ENCODE measurements at regions not wholly inside any gene's neighbourhood (a gene's known extent, or its start where the extent isn't known, plus 50 kb on each side); places are given as distances from the start of the nearest gene placed in this dataset.

DNA sequence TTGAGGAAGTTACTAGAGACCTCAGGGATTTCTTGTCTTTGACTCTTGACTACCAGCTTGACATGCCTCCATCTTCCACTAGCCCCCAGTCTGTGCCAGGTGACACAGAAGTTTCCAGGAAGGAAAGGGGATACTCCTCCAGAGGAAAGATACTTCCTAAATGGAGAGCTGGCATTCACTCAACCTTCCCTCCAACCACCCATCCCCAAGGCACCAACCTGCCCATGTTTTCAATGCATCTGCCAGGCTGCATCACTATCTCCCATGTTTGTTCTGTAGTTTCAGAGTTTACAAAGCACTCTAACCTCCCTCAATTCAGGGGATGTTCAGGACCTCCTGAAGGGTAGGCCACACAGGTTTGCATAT is 198.4 kb upstream of the LPP start:
- DNase-seq = no peak

DNA sequence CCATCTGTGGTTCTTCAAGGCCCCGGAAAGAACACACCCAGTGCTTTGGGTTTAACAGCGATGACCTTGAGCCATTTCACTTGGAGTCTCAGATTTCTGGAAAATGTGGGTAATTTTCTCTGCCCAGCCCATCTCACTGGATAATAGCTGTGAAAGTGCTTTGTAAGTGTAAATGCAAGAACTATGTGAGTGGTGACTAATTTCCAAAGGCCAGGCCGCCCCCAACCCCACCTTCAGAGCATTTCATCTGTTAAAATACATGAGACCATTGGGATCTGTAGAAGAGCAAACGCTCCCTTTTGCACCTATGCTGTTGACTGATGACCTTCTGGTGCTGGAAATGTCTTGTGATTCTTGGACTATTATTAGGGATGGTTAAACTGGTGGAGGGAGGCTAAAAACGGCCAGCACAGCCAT is 196.8 kb upstream of the LPP start:
- DNase-seq = no peak

DNA sequence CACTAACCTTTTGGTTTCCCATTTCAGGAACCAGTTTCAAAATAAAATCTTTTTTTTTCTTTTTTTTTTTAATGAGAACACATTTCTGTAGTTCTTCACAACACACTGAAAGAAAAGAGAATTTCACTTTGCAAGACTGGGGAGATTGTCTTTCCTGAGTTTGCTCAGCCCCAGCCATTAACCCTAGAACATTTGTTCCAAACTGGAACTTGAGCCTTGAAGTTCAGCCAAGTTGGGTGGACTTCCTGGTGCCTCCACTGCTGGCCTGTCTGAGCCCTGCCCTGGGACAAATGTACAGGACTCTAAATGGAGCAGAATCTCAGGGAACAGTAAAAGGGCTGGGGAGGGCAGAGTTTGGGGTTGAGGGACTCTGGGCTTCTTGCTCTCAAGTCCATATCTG is 196.4 kb upstream of the LPP start:
- DNase-seq = no peak

DNA sequence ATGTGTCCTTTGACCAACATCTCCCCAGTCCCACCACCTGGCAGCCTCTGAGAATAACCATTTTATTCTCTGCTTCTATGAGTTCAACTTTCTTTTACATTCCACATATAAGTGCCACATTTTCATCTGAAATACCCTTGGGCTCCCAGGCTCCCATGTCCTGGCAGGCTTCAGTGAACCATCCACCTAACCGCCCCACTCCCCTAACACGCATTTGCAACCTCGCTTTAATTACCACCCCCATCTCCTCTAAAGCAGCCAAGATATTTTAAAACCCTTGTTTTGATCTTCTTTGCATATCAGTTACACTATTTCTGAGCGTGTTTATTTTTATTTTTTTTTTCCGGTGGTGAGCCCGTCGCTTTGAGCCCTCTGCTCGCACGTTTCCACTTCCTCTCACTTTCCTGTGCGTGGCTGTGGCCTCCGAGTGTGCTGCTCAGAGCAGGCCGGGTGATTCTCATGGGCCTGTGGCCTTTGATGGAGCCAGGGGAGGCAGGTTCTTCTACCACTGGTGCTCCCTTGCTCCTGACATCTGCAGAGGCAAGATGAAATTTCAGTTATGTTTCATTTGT is 195.4 kb upstream of the LPP start:
- no peak for DNase-seq

DNA sequence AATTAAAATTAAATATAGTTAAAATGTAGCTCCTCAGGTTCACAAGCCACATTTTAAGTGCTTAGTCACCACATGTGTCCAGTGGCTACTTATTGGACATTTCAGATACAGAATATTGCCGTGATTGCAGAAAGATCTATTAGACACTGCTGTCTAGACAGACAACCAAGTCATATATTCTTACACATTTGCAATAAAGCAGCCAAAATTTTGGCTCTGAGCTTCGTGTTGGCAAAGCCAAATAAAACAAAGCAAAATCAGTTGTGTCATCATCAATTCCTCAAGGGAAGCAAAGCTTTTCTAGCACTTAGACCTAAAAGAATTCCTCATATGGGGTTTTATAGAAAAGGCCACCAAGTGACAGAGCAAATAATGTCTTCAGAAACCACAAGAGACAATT is 193.1 kb upstream of the LPP start:
- no peak for DNase-seq

DNA sequence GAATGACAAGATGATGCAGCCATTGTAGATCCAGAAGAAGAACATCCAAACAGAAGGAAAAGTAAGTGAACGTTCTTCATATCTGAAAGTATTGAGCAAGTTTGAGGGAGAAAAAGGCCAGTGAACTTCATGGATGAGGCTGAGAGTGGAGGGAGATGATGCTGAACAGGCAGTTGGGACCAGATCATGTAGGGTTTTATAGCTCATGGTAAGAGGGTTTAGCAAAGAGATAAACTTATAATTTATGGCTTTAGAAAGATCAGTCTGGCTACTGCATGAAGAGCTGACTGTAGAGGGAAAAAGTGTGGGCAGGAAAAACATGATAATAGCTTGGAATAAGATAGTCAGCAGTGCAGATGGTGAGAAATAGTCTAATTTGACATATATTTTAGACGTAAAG is 192.6 kb upstream of the LPP start:
- DNase-seq = no peak

DNA sequence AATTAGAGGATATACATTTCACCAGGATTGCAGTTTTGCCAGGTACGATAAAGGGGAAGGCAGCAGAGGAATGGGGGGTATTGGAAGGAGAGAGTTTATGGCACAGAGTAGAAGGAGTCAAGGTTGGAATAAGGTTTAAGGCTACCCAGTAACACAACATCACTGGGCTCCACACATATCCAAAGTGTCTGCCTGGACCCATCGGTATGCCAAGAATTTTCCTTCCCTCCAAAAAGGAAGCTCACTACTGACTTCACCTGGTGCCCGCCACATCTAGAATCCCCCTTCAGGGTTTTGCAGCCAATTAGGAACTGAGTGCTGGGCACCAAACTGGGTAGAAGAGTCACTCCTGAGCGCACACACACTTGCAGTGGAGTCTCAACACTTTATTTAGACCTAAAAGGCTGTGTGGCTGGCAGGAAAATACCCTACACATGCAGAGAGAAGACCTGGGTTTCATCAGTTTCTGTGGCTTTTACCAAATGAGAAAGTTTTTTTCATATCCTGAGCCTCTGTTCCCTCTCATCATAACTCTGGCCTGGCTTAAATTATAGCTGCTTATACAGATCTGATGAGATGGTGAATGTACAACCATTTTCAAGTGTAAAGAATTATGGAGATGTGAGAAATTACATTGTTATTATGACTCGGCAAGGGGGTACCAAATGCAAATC is 190.8 kb upstream of the LPP start:
- DNase-seq = no peak

DNA sequence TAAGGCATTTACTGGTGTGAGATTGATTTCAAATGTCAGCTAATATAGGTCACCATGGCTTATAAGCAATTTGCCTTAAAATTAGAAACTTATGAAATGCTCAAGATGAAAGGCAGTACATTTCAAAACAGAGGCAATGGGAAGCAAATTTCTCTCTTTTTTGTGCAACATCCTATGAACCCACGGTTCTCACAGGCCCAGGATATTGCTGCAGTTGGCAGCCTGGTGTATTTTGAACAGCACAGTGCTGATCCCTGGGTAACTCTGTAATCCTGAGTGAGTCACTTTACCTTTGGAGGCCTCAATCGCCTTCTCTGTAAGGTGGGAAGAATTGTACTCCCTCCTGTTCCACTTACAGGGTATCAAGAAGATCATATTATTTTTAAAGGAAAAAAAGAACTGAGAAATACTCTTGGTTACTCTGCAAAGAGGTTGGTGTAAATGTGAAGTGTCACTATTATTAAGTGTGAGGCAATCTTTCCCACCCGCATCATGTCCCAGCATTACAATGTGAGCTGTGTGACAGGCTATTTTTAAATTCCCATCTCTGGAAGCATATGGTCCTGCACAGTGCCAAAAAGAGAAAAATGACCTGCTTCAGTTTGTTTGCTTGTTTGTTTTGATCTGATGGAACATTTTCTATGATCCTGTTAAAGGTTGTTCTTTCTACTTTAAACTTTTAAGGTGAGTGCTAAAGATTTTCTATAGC is 190.1 kb upstream of the LPP start:
- DNase-seq = no peak

DNA sequence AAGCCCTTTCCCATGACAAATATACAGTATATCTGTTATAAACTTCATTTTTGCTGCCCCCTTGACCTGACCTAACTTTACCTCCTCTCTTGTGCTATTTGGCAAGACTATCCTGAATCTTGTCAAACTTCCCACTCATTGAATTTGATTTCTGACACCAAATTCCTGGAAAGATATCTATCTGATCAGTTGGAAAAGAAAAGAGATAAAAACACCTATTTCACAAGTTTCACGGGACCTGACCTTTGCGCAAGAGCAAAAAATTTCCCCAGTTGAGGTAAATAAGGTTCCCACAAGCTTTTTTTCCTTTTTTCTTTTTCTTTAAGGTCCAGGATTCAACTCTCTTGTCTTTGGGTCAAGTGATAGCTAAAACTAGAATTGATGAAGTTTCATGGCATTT is 189.2 kb upstream of the LPP start:
- DNase-seq = no peak

DNA sequence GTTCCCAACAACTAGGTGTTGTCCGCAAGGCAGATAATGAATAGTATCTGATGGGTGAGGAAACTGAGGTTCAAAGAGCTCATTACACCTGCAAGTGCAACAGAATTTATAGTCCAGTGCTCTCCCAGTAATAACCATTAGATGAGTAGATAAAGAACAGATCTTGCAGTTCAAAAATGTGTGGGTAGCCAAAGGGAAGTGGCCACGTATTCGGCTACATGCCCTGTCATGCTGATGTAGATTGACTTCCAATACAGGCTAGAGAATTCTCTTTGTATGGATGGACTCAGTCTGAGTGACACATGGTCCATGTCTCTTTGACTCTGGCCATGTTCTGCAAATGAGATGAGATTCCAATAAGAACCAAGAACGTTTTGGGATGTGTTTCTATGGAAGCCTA is 187.9 kb upstream of the LPP start:
- no peak for DNase-seq

DNA sequence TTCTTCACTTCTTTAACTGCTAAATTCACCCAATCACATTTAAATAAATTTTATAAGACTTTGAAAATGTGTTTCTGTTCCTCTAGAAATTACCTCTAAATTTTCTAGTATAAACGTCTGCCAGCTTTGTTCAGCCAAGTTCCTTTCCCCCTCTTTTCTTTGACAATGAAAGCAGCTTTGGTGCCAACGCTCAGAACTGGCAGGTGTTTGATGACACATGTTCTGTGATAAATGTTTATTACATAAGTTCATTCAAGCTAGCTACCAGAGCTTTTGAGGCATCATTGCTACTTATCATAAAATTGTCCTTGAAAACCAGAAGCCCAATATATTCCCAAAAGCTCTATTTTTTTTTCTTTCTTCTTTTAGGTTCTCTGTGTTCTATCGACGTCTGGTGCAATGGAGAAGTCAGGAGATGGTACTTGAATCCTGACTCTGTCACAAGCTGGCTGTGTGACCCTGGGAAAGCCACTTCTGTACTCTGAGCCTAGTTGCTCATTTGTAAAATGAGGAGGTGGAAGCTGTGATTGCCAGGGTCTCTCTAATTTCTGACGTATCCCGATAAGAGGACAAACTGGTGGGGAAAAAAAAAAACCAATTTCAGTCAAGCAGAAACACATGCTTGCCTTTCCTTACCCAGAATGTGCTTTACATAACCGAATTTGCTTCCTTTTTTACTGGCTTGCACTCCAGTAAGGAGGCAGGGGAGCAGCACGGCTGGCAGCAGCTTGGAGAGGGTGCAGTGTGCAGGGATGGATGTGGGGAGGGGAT is 187.1 kb upstream of the LPP start:
- no peak for DNase-seq

DNA sequence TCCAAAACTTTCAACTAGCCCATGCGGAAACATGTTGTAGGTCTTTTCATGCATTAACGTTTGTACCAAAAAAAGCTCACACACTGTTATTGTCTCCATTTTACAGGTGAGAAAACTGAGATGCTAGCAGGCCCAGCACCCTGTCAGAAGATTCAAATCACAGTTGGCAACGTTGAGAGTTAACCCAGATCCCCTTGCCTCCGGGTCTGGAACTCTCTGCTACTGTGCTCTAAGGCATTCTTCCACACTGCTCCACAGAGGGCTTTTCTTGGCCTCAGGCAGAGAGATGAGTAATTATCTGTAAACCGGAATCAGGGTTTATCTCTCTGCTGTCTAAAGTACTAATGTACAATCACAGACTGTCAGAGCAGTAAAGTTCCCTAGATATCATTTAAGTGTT is 186.0 kb upstream of the LPP start:
- no peak for DNase-seq

DNA sequence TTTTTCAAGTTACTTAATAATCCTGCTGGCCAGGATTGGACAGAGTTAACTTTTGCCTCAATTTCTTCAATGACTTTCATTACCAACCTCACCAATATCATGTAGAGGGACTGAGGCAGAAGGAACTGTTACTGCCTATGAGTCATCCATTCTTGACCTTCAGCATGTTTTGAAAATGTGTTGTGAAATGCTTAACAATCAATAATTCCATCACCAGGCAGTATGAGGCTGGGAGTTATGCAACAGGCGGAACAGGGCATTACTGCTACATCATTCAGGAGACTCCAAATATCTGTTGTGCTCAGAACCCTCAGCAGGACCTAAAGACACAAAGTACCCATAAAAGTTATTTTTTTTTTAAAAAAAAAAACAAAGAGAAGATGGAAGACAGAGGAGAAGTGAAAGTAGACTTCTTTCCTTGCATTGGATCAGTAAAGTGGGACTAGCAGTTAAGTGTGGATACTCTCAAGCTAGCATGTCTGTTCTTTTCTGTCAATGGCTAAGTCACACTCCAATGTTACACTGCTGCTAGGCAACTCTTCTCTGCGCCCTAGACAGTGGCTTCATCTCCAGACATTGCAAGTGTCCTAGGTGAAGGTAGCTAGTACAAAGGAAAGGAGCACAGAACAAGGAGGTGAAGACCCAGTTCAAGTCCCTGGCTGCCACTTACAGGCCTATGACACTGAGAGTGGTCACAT is 184.9 kb upstream of the LPP start:
- DNase-seq = no peak

DNA sequence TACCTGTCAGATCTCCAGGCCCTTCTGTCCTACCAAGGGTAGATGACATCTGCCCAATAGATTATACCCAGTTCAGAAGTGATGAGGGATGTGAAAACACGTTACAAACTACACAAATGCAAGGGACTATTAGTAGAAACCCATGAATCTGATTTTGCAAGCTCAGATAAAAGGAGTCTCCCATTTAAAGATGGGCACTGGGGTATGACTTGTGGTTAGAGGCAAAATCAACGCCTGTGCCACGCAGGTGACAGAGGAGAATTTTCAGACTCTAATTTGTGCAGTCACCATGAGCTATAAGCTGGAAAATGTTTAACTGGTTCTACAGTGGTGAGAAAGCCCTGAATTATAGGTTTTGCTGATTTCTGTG is 184.4 kb upstream of the LPP start:
- no peak for DNase-seq

DNA sequence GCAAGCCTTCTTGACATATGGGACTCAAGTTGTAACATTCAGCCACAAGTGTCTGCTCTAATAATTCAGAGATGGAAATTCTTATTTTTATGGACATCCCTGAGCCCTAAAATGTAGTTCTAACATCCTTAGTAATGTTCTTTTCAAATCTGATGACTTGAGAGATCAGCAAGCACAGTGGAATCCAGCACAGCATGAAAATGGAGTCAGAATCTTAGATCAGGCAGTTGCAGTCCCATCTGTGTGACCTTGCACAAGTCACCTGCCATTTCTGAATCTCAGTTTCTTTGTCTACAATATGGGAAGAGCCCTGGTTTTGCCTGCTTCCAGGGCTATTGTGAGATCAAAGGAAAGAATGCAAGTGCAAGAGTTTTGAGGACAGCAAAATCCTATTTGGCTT is 183.9 kb upstream of the LPP start:
- DNase-seq = no peak

DNA sequence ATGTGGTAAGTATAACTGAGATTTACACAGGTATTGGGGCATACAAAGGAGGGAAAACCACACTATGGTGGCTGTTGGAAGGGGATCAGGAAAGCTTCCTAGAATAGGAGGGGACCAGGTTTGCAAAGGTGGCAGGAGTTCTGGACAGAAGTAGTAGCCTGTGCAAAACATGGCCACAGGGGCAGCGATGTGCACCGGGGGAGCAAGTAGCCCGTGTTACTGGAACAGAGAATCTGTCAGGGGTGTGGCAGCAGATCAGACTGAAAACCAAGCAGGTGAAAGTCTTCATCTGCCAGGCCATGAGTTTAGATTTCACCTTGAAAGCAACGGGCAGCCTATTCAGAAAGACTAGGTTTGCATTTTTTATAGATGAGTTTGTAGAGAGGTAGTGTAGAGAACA is 182.3 kb upstream of the LPP start:
- DNase-seq = no peak

DNA sequence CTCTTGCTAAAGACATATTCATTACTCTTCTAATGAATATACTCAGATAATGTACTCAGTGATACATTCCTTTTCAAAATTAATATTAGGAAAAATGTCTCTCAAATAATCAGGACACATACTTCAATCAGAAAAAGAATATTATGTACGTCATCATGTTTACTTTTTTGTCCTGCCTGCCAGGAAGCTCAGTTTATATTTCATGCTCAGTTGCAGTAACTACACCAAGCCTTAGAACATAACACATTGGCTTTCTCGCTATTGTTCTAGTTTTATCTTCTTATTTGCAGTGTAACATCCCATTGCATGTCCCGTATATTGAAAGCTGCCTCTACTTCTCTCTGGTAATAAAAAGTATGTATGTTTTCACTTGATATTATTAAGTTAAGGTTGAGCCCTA is 181.5 kb upstream of the LPP start:
- no peak for DNase-seq

DNA sequence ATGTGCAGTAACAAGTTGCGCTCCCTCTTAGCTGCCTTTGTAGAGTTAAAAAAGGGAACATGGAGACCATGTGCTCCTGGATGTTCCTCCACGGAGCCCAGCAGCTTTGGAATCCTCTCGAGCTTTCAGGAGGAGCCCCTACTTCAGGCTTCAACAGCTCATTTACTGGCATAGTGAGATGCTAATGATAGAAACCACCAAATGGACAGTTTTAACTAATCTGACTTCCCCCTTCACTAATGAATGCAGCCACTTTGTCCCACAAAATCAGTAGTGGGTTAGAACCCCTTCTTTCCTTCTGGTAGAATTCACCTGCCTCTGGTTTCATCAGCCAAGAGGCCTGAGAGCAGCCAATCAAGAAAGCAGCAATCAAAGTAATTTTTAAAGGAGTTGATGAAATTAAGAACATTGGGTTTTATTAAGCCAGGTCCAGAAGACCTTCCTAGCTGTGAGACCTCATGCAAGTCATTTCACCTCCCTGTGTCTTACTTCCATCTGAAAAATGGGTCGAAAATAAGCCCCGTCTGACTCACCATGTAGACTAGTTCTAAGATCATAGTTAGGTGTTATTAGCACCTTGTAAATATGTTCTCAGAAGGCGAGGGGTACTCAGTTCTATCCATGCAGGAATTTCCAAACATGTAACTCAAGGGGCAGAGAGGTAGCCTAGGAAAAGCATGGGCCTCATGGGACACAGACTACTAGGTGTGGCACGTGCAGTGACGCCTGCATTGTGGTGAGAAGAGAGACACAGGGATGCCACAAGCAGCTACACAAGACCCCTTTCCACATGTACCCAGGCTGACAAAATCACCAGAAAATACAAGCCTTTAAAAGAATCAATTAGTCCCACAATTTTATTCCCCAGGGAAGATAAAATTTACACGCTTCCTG is 179.7 kb upstream of the LPP start:
- no peak for DNase-seq

DNA sequence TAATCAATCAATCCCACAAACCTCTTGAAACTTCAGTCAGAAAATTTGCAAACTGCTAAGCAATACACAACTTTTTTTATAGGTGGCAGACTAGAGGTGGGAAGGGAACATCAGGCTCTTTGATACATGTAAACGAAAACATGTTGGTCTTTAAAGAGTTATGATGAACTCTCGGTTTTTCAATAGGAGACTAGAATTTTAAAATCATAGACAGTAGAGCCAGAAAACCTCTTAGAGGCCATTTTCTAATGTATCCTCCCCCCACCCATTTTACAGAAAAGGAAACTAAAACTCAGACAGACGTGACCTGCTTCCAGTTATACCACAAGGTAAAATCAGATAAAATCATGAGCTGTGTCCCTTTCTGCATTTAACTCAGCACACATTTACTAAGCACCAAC is 179.1 kb upstream of the LPP start:
- DNase-seq = no peak

DNA sequence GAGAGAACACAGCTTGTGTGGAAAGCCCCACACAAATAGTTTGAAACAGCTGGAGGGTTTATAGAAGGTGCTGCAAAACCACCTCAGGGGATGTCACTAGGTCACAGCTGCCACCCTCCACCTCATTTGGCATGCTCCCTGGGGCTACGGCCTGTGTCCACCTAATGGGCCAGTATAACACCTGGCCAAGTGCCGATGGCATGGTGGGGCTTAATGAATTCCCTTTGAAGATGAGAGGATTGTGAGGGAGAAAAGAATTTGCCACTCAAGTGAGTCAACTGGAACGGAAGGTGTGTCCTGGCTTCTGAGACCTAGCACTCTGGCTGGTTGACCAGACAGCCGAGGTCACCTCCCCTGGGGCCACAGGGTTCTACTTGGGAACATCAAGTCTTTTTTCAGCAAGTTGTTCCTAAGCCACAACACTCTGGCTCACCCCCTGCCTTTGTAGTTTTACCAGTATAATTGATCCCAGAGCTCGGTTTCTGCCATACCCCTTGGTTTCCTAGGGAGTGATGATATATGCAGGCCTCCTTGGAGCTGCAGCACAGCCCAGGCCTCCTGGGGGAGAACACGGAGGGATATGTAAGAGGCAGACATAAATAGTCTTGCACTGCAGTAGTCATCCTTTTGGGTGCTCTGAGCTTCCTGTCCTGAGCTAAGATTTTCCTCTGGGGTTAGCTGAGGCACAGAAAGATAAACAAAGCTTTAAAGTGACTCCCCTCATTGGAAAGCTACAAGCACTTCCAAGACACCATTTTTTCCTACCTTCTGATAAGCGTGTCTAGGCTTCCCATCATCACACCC is 178.2 kb upstream of the LPP start:
- no peak for DNase-seq

DNA sequence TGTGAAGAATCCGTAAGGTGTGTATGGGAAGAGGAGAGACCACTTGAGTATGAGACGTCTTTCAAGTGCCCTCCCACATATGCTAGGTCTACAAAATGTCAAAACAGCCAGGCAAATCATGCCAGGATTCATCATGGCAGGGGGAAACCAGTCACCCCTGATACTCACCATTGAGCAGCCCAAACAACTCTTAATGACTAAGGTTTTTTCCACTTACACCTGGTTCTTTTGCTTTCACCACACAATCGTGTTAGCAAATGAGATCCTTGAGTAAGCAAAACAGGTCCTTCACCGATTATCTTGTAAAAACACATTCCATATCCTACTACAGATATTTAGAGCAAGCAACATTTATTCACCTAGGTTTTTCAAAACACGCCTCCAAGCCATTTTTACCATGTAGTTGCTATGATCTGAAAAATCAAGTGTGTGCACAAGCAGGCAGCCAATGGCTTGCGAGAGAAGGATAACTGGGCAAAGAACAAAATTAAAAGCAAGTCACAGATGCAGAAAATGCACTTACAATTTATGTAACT is 177.5 kb upstream of the LPP start:
- DNase-seq = no peak

Data from GOT3 (cell line).